Fibroblast of the conjunctiva (primary cell): ENCODE measurements at regions not wholly inside any gene's neighbourhood (a gene's known extent, or its start where the extent isn't known, plus 50 kb on each side); places are given as distances from the start of the nearest gene placed in this dataset.

Source experiments
- DNase-seq: peaks from one replicate; pipeline ENCODE4 v3.0.0-alpha.2; 2010; ENCODE audit warnings: low read depth

- no peak for DNase-seq
Measured at GRCh38 chr16:59411961-59412841, 678.1 kb upstream of the GOT2 start.

DNA sequence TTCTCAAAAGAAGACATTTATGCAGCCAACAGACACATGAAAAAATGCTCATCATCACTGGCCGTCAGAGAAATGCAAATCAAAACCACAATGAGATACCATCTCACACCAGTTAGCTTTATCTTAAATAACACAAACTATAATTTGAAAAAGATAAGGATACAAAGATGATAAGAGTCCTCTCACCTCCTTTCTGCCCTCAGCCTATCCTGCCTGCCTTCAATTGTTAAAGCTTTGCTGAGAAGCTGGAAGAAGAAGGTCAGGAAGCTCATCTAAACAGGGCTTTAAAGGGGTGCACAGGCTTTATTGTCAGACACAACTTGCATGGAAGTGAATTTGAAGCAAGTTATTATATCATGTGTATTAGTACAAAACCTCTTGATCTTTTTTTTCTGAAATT, 676.3 kb upstream of the GOT2 start:
- DNase-seq: no peak

GRCh38 chr16:59405802-59406201, 671.7 kb upstream of the GOT2 start:
- DNase-seq: no peak

GRCh38 chr16:59404509-59404908, 670.4 kb upstream of the GOT2 start:
- no peak for DNase-seq

DNA sequence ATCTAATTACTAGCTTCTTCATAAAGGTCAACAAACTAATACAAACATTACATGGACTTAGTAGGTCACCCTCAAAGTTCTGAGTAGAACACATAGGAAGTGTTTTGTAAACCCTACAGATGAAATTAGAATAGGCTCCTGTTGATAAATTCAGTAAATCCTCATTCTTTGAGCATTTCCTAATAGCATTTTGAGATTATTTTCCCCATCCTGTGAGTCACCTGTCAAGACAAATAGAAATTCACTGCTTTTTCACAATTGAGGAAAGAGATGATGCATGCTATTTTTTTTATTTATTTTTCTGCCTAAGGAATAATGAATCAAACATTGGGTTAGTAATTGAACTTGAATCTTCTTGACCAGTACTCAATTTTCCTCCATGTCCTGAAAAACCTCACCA, 666.7 kb upstream of the GOT2 start:
- DNase-seq: no peak

GRCh38 chr16:59397638-59398037, 663.5 kb upstream of the GOT2 start:
- no peak for DNase-seq

GRCh38 chr16:59394526-59394925, 660.4 kb upstream of the GOT2 start:
- no peak for DNase-seq

DNA sequence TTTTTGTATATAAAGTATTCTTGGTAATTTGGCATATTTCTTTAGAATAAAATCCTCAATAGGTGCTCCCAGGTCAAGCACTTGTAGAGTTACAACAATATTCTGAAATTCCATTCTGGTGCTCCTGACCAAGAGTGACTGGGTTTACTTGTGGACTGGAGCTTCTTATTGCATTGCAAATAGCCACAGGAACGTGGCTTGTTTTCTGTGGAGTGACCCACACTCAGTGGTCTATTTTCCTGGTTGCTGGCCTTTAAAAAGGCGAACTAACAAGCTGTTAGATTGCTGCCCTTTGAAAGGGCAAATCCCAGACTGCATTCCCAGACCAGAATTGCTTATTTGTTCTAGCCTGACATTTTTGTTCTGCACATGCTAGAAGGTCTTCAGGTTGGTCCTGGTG, 658.8 kb upstream of the GOT2 start:
- no peak for DNase-seq

DNA sequence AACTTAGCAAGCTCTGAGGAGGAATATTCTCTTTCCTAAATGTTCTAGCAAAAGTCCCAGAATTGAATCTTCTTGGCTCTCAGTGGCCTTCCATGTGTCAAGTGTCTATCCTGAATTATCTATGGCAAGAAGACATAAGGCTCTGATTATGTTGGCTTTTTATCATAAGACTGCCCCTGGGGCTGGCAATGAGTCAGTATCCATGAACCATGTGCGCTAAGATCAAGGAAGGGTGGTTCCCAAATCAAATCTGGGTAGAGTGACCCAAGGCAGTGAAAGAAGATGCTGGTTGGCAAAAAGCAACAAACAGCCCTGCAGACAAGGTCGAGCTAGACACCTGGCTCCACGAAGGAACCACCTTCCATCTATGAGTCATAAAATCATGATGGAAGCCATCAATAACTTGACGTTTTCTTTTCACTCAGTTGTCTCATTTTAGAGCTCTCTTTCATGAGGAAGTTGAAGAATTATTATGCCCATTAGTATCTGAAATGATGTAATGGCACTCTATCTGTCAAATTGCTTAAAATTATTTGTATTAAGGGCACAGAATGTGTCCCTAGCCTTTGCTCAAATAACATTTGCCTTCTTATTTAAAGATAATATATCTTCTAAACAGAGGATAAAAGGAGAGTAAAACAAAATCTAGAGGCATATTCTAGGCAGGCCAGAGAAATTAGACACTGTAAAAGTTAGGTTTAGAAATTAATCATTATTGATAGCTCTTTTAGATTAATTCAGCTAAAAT, 657.7 kb upstream of the GOT2 start:
- no peak for DNase-seq

DNA sequence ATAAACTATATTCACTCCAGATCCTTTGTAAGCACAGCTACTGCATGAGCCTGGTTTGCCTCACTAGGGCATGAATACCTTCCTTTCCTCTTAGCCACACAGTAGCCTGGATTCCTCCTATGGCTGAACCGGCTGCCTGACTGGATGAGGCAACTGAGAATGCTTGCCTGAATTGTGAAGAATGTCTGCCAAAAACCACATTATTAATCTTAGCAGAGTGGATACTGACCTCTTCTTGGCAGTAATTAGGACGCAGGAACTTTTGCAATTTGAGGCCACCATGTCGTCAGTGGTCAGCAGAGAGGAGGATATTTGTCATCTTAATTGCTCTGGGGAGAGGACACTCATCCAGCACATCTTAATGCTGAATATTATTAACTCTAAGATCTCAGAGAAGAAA, 651.8 kb upstream of the GOT2 start:
- peak; percentile 3 for DNase-seq

- DNase-seq: no peak
Measured at GRCh38 chr16:59385491-59385890, 651.4 kb upstream of the GOT2 start.

DNA sequence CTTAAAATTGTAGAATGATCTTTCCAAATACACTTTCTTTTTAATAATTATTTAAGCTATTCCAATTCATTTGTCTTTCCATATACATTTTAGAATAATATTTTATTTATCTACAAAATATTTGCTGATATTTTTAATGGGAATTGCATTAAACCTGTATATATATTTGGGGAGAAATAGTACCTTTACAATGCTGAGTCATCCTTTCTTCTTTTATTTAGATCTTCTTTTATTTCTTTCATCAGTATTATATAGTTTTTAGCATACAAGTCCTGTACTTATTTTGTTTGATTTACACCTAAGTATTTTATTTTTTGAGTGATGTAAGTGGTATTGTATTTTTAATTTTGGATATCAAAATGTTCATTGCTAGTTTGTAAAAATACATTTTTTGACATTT, 639.5 kb upstream of the GOT2 start:
- DNase-seq: no peak

- DNase-seq: no peak
Measured at GRCh38 chr16:59370717-59371116, 636.6 kb upstream of the GOT2 start.

DNA sequence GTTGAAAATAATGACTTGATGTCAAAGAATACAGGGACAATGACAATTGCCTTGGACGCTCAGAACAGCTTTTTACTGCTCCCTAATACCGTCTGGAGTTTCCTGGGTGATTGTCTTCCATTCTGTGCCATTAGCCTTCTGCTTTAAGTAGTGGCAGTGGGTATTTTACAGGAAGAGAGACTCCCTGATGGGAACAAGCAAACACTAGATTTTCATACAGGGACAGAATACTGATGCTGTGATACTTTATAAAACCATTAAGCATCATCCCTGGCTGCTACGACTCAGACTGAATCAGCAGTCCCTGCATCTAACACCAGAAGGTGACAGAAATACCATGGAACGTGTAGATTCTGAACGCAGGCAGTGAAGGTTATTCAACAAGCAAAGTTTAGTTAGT, 635.4 kb upstream of the GOT2 start:
- no peak for DNase-seq

DNA sequence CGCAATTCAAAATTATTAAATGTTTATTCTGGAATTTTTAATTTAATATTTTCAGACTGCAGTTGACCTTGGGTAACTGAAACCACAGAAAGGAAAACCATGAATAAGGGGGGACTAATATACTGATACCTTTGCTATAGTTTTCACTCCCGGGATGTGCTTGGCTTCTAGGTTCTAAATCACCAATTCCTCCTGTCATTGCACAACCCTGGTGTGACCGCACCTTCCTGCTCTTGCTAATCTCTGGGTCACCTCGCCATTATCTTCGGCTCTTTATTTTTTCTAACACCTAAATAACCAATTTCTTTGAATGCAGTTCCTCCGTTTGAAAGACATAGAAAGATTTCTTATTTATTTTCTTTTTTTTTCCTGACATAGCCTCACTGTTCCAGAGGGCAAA, 634.5 kb upstream of the GOT2 start:
- no peak for DNase-seq

GRCh38 chr16:59356709-59357108, 622.6 kb upstream of the GOT2 start:
- no peak for DNase-seq

DNA sequence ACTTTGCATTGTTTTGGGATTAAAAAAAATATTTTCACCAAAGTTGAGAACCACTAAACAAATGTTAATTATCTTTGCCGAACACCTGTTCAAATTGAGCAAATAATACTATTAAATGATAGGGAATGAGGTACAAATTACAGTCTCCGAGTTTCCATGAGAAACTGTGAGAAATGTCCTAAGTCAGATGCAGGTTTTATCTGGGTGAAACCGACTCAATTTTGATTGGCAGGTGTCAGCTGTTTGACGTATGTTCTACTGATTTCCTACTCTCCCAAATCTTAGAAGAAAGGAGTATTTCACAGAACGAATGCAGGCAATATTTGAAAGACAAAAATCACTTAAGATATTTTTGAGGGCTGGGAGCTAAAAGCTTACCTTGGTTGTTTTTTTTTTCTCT, 622.0 kb upstream of the GOT2 start:
- no peak for DNase-seq

DNA sequence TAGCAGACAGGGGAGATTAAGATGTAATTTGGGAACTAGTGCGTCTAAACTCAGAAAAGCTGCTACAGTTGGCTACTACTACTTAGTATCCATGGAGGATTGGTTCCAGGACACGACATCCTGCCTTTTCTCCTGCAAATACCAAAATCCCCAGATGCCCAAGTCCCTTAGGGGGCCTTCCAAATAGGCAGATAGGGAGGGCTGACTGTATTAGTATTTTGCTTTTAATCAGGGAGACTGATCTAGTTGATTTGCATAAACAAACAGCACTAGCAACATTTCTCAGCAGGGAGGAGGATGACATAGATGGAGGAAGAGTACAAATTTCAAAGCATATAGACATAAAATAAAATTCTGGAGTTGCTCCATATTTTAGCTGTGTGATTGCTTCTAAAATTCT, 621.6 kb upstream of the GOT2 start:
- DNase-seq: no peak

DNA sequence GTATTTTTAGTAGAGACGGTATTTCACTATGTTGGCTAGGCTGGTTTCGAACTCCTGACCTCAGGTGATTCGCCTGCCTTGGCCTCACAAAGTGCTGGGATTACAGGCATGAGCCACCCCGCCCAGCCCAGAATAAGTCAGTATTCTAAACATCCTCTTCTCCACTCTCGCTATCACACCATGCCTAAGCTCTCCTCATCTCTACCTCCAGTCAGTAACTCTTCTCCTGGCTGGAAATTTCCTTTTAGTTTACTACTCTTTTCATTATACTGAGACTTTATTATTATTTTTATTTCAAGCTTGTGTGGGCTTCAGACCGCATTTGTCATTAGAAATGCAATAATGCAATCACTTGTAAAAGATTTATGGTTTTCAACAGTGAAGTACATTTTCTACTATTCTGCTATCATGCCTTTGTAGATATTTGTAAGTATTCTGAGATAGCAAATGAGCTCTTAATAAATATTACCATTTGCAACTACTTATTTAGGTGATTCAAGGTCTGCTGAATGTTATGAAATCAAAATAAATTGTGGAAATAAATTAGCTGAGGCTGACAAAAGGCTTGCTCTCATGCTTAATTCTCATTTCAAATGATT, 617.3 kb upstream of the GOT2 start:
- DNase-seq: no peak

- no peak for DNase-seq
Measured at GRCh38 chr16:59350670-59351069, 616.6 kb upstream of the GOT2 start.

GRCh38 chr16:59342669-59343068, 608.6 kb upstream of the GOT2 start:
- no peak for DNase-seq

DNA sequence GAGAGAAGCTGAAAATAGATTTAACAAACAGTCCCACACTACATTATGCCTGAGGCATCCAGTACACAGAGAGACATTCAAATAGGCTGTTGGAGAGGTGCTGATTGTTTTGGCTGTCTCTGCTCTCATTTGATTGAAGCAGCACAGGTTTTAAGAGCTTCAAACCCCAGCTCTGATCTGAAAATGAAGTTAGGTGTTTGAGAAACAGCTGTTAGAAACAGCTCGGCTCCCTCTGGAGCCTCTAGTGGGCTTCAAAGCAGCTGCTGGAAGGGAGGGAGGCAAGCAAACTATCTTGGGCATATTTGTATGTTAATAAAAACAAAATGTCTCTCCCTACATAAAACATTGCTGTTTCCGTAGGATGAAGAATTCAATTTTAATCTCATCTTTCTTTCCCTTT, 607.3 kb upstream of the GOT2 start:
- no peak for DNase-seq

- DNase-seq: no peak
Measured at GRCh38 chr16:59339871-59340270, 605.8 kb upstream of the GOT2 start.
